ENCODE measurements at regions not wholly inside any gene's neighbourhood (a gene's known extent, or its start where the extent isn't known, plus 50 kb on each side); places are given as distances from the start of the nearest gene placed in this dataset.
A peak's percentile ranks its signal among the peaks of the same experiment; 100 is the strongest.

GRCh38 chr4:113832803-113833202, 71.3 kb upstream of the CAMK2D start:
- no peak overlapping the region for H3K9ac ChIP-seq
- no peaks in the 10 kb centered on the region for H3K36me3 Mint-ChIP-seq
- no peaks in the 10 kb centered on the region for H3K27me3 ChIP-seq
- H2AFZ ChIP-seq (replicated peaks), result no peak overlapping the region
- H3K79me2 ChIP-seq (ENCODE audit: low read depth), result no peaks in the 10 kb centered on the region
- H3K36me3 ChIP-seq, result no peaks in the 10 kb centered on the region
- H3K27ac Mint-ChIP-seq, result no peak overlapping the region
- no peak overlapping the region for H3K4me2 ChIP-seq
- H3K27me3 Mint-ChIP-seq (ENCODE audit: insufficient read depth, low read depth), result no peaks in the 10 kb centered on the region
- peaks cover 7% of the 10 kb centered on the region for H3K4me1 Mint-ChIP-seq
- DNase-seq (ENCODE audit: low spot score), result no peak
- H3K4me1 ChIP-seq, result no peaks in the 10 kb centered on the region
- H4K20me1 ChIP-seq (ENCODE audit: low read depth), result no peaks in the 10 kb centered on the region
- no peaks in the 10 kb centered on the region for H3F3A ChIP-seq (ENCODE audit: low read depth)
- H3K27ac ChIP-seq, result no peak overlapping the region
- no peak overlapping the region for H3K4me3 ChIP-seq
- H3K9me3 ChIP-seq (ENCODE audit: low read depth), result no peaks in the 10 kb centered on the region
- no peaks in the 10 kb centered on the region for H3K9me3 Mint-ChIP-seq
- TF ChIP-seq EZH2phosphoT487 (IDR thresholded peaks at IDR 0.05) (no peak), EZH2 (IDR thresholded peaks at IDR 0.05) (no peak), CTCF (IDR thresholded peaks at IDR 0.05) (no peak)
- H3K4me3 Mint-ChIP-seq, result no peak overlapping the region

GRCh38 chr4:113831457-113831856, 69.9 kb upstream of the CAMK2D start:
- no peaks in the 10 kb centered on the region for H3K36me3 ChIP-seq
- H3K27me3 Mint-ChIP-seq (ENCODE audit: insufficient read depth, low read depth), result peaks cover 3% of the 10 kb centered on the region
- no peak overlapping the region for H3K4me2 ChIP-seq
- H3K4me1 Mint-ChIP-seq, result peaks cover 7% of the 10 kb centered on the region
- no peak overlapping the region for H3K4me3 ChIP-seq
- no peak overlapping the region for H3K9ac ChIP-seq
- H2AFZ ChIP-seq (replicated peaks), result no peak overlapping the region
- no peaks in the 10 kb centered on the region for H3K9me3 ChIP-seq (ENCODE audit: low read depth)
- no peak overlapping the region for H3K27ac ChIP-seq
- H3K4me3 Mint-ChIP-seq, result no peak overlapping the region
- no peaks in the 10 kb centered on the region for H3K79me2 ChIP-seq (ENCODE audit: low read depth)
- H3K27ac Mint-ChIP-seq, result peak overlapping the region; percentile 1
- no peaks in the 10 kb centered on the region for H3K36me3 Mint-ChIP-seq
- H3K4me1 ChIP-seq, result no peaks in the 10 kb centered on the region
- H3F3A ChIP-seq (ENCODE audit: low read depth), result no peaks in the 10 kb centered on the region
- DNase-seq (ENCODE audit: low spot score), result no peak
- H4K20me1 ChIP-seq (ENCODE audit: low read depth), result no peaks in the 10 kb centered on the region
- TF ChIP-seq EZH2 (IDR thresholded peaks at IDR 0.05) (no peak), CTCF (IDR thresholded peaks at IDR 0.05) (no peak), EZH2phosphoT487 (IDR thresholded peaks at IDR 0.05) (no peak)
- H3K9me3 Mint-ChIP-seq, result no peaks in the 10 kb centered on the region
- no peaks in the 10 kb centered on the region for H3K27me3 ChIP-seq

- no peaks in the 10 kb centered on the region for H3K9me3 Mint-ChIP-seq
- H3K27ac Mint-ChIP-seq, result no peak overlapping the region
- DNase-seq (ENCODE audit: low spot score), result no peak
- Histone ChIP-seq H3K4me2 (no peak overlapping the region), H3K4me3 (no peak overlapping the region), H3K4me1 (no peaks in the 10 kb centered on the region), H3K9me3 (ENCODE audit: low read depth) (no peaks in the 10 kb centered on the region), H4K20me1 (ENCODE audit: low read depth) (no peaks in the 10 kb centered on the region), H3K9ac (no peak overlapping the region), H3F3A (ENCODE audit: low read depth) (no peaks in the 10 kb centered on the region), H2AFZ (replicated peaks) (no peak overlapping the region), H3K27ac (no peak overlapping the region), H3K79me2 (ENCODE audit: low read depth) (no peaks in the 10 kb centered on the region), H3K27me3 (no peaks in the 10 kb centered on the region), H3K36me3 (no peaks in the 10 kb centered on the region)
- peaks cover 24% of the 10 kb centered on the region for H3K4me1 Mint-ChIP-seq
- TF ChIP-seq EZH2phosphoT487 (IDR thresholded peaks at IDR 0.05) (no peak), EZH2 (IDR thresholded peaks at IDR 0.05) (no peak), CTCF (IDR thresholded peaks at IDR 0.05) (no peak)
- no peak overlapping the region for H3K4me3 Mint-ChIP-seq
- H3K36me3 Mint-ChIP-seq, result no peaks in the 10 kb centered on the region
- peaks cover 3% of the 10 kb centered on the region for H3K27me3 Mint-ChIP-seq (ENCODE audit: insufficient read depth, low read depth)
Measured at GRCh38 chr4:113828702-113829101, 67.2 kb upstream of the CAMK2D start.

All from neural progenitor cell (in vitro differentiated cells).